Neuronal stem cell (in vitro differentiated cells): ENCODE measurements at regions not wholly inside any gene's neighbourhood (a gene's known extent, or its start where the extent isn't known, plus 50 kb on each side); places are given as distances from the start of the nearest gene placed in this dataset.

ENCODE experiments used
- DNase-seq: peaks from one replicate; pipeline ENCODE4 v3.0.0-alpha.2; 2013; ENCODE audit warnings: low spot score
- H2AFZ ChIP-seq: one replicate; pipeline ENCODE4 v1.6.1; 2013; ENCODE audit warnings: mild to moderate bottlenecking, low read length, inconsistent platforms
- H2AK5ac ChIP-seq: 2 replicates; pipeline ENCODE4 v1.6.1; 2013; ENCODE audit warnings: low read depth, mild to moderate bottlenecking, inconsistent platforms, low read length, moderate library complexity, mixed read lengths
- H2BK120ac ChIP-seq: 2 replicates; pipeline ENCODE4 v1.6.1; 2013; ENCODE audit warnings: low read depth, mild to moderate bottlenecking, inconsistent platforms, low read length, moderate library complexity, mixed read lengths
- H2BK12ac ChIP-seq: one replicate; pipeline ENCODE4 v1.6.1; 2013; ENCODE audit warnings: low read length, inconsistent platforms
- H2BK15ac ChIP-seq: 2 replicates; pipeline ENCODE4 v1.6.1; 2013; ENCODE audit warnings: mild to moderate bottlenecking, low read length, inconsistent platforms, mixed read lengths
- H2BK5ac ChIP-seq: one replicate; pipeline ENCODE4 v1.6.1; 2013; ENCODE audit warnings: inconsistent platforms, mild to moderate bottlenecking, low read length, moderate library complexity
- H3K14ac ChIP-seq: one replicate; pipeline ENCODE4 v1.6.1; 2013; ENCODE audit warnings: low read length, inconsistent platforms
- H3K18ac ChIP-seq: 2 replicates; pipeline ENCODE4 v1.6.1; 2013; ENCODE audit warnings: low read length, inconsistent platforms
- H3K23ac ChIP-seq: 2 replicates; pipeline ENCODE4 v1.6.1; 2013; ENCODE audit warnings: low read depth, mild to moderate bottlenecking, mixed read lengths, low read length, inconsistent platforms; ENCODE audit not compliant: poor library complexity
- H3K27ac ChIP-seq: replicated peaks from 3 replicates; pipeline ENCODE4 v1.5.1; 2013; ENCODE audit warnings: low read length, inconsistent platforms
- H3K27me3 ChIP-seq, 3 experiments: 2 replicates each; pipeline ENCODE4 v1.6.1; 2013; ENCODE audit warnings: low read length in 3 of 3, mild to moderate bottlenecking in 2 of 3, inconsistent platforms in 1 of 3, low read depth in 1 of 3, mixed read lengths in 1 of 3, moderate library complexity in 1 of 3; ENCODE audit not compliant: control insufficient read depth in 3 of 3, insufficient read depth in 3 of 3
- H3K36me3 ChIP-seq, 2 donors: replicated peaks in 1 of 2; 2 replicates each; pipeline ENCODE4 v1.6.1; 2013; ENCODE audit warnings: low read length in 2 of 2; ENCODE audit not compliant: control insufficient read depth in 2 of 2, insufficient read depth in 2 of 2
- H3K4ac ChIP-seq: 2 replicates; pipeline ENCODE4 v1.6.1; 2013; ENCODE audit warnings: inconsistent platforms, mild to moderate bottlenecking, low read length, moderate library complexity
- H3K4me1 ChIP-seq, 2 donors: 1 replicate in 1 of 2; 2 replicates in 1 of 2; pipeline ENCODE4 v1.6.1; 2013; ENCODE audit warnings: low read length in 2 of 2, low read depth in 1 of 2; ENCODE audit not compliant: control insufficient read depth in 2 of 2, insufficient read depth in 1 of 2
- H3K4me2 ChIP-seq: one replicate; pipeline ENCODE4 v1.6.1; 2013; ENCODE audit warnings: mild to moderate bottlenecking, low read length, inconsistent platforms; ENCODE audit not compliant: insufficient read depth, poor library complexity, severe bottlenecking
- H3K4me3 ChIP-seq, 2 donors: 2 replicates each; pipeline ENCODE4 v1.5.1; 2013; ENCODE audit warnings: low read length in 2 of 2, mild to moderate bottlenecking in 2 of 2, inconsistent platforms in 1 of 2, moderate library complexity in 1 of 2
- H3K79me1 ChIP-seq: one replicate; pipeline ENCODE4 v1.6.1; 2013; ENCODE audit warnings: low read depth, mild to moderate bottlenecking, inconsistent platforms, low read length, moderate library complexity
- H3K9ac ChIP-seq: one replicate; pipeline ENCODE4 v1.6.1; 2013; ENCODE audit warnings: mild to moderate bottlenecking, low read depth, low read length, inconsistent platforms; ENCODE audit not compliant: poor library complexity
- H3K9me3 ChIP-seq, 2 donors: replicated peaks in 1 of 2; 2 replicates each; pipeline versions ENCODE3 to v1.6.1; 2013; ENCODE audit warnings: low read length in 2 of 2, mild to moderate bottlenecking in 2 of 2, inconsistent platforms in 1 of 2, low read depth in 1 of 2, mixed read lengths in 1 of 2, moderate library complexity in 1 of 2; ENCODE audit not compliant: control insufficient read depth in 2 of 2, insufficient read depth in 1 of 2
- H4K8ac ChIP-seq: one replicate; pipeline ENCODE4 v1.6.1; 2013; ENCODE audit warnings: low read depth, mild to moderate bottlenecking, inconsistent platforms, low read length, moderate library complexity
- H4K91ac ChIP-seq: one replicate; pipeline ENCODE4 v1.6.1; 2013; ENCODE audit warnings: low read length, low read depth, mild to moderate bottlenecking, inconsistent platforms; ENCODE audit not compliant: poor library complexity
- WGBS, 2 donors: extraction: QIAGEN DNeasy Blood & Tissue Kit; methylation state at CpG; one replicate each; pipeline ENCODE4 v1.1.7; 2013; ENCODE audit warnings: missing lambda C conversion rate in 2 of 2, mixed read lengths in 1 of 2; ENCODE audit not compliant: insufficient read length in 2 of 2, insufficient replicate concordance in 1 of 2; ENCODE audit errors: extremely low coverage in 2 of 2; 5-methylcytosine and 5-hydroxymethylcytosine counted together

DNA sequence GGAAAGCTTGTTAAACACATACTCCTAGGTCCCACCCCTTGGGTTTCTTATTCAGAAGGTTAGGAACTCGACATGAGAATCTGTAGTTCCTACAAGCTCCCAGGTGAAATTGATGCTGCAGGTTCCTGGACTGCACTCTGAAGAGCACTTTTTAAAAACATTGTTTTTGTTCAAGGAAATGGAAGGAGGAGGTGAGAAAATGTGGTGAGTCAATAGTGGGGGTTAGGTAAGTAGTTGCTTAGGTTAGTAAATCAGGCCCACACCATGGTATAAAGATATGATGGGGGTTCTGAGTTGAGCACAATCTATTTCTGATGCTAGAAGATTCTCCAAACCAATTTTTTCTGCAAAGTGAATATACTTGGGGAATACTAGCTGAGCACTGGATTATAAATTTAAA, 450.3 kb downstream of the CCDC91 start:
- no CpG with 5 or more reads among the region's 1 CpG for WGBS, 2 donors
- H2BK5ac ChIP-seq = no peak overlapping the region
- H3K27me3 ChIP-seq = no peaks in the 10 kb centered on the region
- no peak overlapping the region for H4K8ac ChIP-seq
- no peak overlapping the region for H2AFZ ChIP-seq
- no peak overlapping the region for H2BK120ac ChIP-seq
- no peak overlapping the region for H3K23ac ChIP-seq
- no peaks in the 10 kb centered on the region for H3K9me3 ChIP-seq
- H3K79me1 ChIP-seq = no peaks in the 10 kb centered on the region
- H3K4me2 ChIP-seq = no peak overlapping the region
- no peak overlapping the region for H3K18ac ChIP-seq
- no peak overlapping the region for H2AK5ac ChIP-seq
- H3K14ac ChIP-seq = no peak overlapping the region
- no peak overlapping the region for H2BK15ac ChIP-seq
- H4K91ac ChIP-seq = no peak overlapping the region
- no peaks in the 10 kb centered on the region for H3K36me3 ChIP-seq
- no peak overlapping the region for H3K4ac ChIP-seq
- H3K4me1 ChIP-seq = no peaks in the 10 kb centered on the region
- no peak overlapping the region for H2BK12ac ChIP-seq
- no peak for DNase-seq
- no peak overlapping the region for H3K27ac ChIP-seq
- H3K9ac ChIP-seq = no peak overlapping the region
- H3K4me3 ChIP-seq = no peak overlapping the region

DNA sequence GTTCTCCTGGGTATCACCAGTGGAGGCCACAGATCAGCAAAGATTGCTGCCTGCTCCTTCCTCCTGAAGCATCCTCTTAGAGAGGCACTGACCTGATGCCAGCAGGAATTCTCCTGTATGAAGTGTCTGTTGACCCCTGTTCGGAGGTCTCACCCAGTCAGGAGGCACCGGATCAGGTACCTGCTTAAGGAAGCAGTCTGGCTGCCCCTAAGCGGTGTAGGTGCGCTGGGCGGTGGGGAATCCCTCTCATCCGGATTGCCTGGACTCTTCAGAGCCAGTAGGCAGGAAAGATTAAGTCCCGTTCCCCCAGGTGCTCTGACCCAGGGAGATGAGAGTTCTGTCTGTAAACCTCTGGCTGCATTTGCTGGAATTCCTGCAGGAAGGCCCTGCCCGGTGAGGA, 455.2 kb downstream of the CCDC91 start:
- H3K18ac ChIP-seq = no peak overlapping the region
- H2BK120ac ChIP-seq = no peak overlapping the region
- no peak overlapping the region for H2BK12ac ChIP-seq
- no peaks in the 10 kb centered on the region for H3K4me1 ChIP-seq
- H3K14ac ChIP-seq = peak overlapping the region; percentile 71
- H2AFZ ChIP-seq = no peak overlapping the region
- no peaks in the 10 kb centered on the region for H3K79me1 ChIP-seq
- H3K4me3 ChIP-seq = peak overlapping the region in 1 of 2 donors; percentile 59
- no peak overlapping the region for H4K91ac ChIP-seq
- no peaks in the 10 kb centered on the region for H3K9me3 ChIP-seq
- no peak overlapping the region for H4K8ac ChIP-seq
- H3K4me2 ChIP-seq = no peak overlapping the region
- no peak overlapping the region for H2AK5ac ChIP-seq
- H3K4ac ChIP-seq = no peak overlapping the region
- H3K27ac ChIP-seq = no peak overlapping the region
- DNase-seq = no peak
- H3K23ac ChIP-seq = no peak overlapping the region
- H3K36me3 ChIP-seq = no peaks in the 10 kb centered on the region
- no peaks in the 10 kb centered on the region for H3K27me3 ChIP-seq
- H3K9ac ChIP-seq = no peak overlapping the region
- no peak overlapping the region for H2BK5ac ChIP-seq
- no CpG with 5 or more reads among the region's 8 CpGs for WGBS, 2 donors
- no peak overlapping the region for H2BK15ac ChIP-seq

DNA sequence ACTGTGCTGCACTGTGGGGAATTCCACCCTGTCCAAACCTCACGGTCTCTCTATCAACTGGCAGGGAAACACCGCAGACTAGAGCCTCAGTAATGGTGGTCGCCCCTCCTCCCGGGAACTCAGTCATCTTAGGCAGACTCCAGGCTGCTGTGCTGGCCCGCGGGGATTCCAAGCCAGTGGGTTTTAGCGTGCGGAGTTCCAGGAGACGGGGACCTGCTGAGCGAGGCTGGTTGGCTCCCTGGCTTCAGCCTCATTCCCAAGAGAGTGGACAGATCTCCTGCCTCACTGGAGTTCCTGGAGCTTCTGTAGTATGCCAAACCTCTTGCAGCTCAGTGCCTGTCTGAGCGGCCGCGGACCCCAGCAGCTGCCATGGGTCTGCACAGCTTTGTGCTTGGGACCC, 455.6 kb downstream of the CCDC91 start:
- no peaks in the 10 kb centered on the region for H3K9me3 ChIP-seq
- no CpG with 5 or more reads among the region's 13 CpGs for WGBS, 2 donors
- H3K9ac ChIP-seq = no peak overlapping the region
- no peak overlapping the region for H2BK15ac ChIP-seq
- H3K14ac ChIP-seq = peak overlapping the region; percentile 71
- no peak overlapping the region for H2AFZ ChIP-seq
- no peak overlapping the region for H3K4me3 ChIP-seq
- no peak overlapping the region for H2BK120ac ChIP-seq
- H2BK5ac ChIP-seq = no peak overlapping the region
- H3K23ac ChIP-seq = no peak overlapping the region
- H3K36me3 ChIP-seq = no peaks in the 10 kb centered on the region
- H2BK12ac ChIP-seq = no peak overlapping the region
- H3K4ac ChIP-seq = no peak overlapping the region
- no peaks in the 10 kb centered on the region for H3K4me1 ChIP-seq
- H3K4me2 ChIP-seq = no peak overlapping the region
- H3K18ac ChIP-seq = peak overlapping the region; percentile 38
- no peaks in the 10 kb centered on the region for H3K27me3 ChIP-seq
- DNase-seq = no peak
- H2AK5ac ChIP-seq = no peak overlapping the region
- no peak overlapping the region for H3K27ac ChIP-seq
- H4K91ac ChIP-seq = no peak overlapping the region
- no peaks in the 10 kb centered on the region for H3K79me1 ChIP-seq
- H4K8ac ChIP-seq = no peak overlapping the region

DNA sequence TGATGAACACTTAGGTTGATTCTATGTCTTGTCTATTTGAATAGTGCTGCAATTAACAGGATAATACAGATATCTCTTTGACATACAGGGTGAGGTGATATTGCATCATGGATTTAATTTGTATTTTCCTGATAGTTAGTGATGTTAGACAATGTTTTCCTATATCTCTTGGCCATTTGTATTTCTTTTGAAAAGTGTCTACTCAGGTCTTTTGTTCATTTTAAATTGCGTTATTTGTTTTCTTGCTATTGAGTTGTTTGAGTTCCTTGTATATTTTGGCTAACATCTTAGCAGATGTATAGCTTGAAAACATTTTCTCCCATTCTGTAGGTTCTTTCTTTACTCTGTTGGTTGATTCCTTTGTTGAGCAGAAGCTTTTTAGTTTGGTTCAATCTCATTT, 460.6 kb downstream of the CCDC91 start:
- H2BK120ac ChIP-seq = no peak overlapping the region
- H3K23ac ChIP-seq = no peak overlapping the region
- no peak overlapping the region for H3K9ac ChIP-seq
- H2BK5ac ChIP-seq = no peak overlapping the region
- H3K14ac ChIP-seq = no peak overlapping the region
- H3K79me1 ChIP-seq = no peaks in the 10 kb centered on the region
- no peak overlapping the region for H3K27ac ChIP-seq
- no peak overlapping the region for H3K4me2 ChIP-seq
- H3K27me3 ChIP-seq = no peaks in the 10 kb centered on the region
- H3K9me3 ChIP-seq = no peaks in the 10 kb centered on the region
- no peak overlapping the region for H2AK5ac ChIP-seq
- no peak overlapping the region for H2BK15ac ChIP-seq
- H2AFZ ChIP-seq = no peak overlapping the region
- H3K4me1 ChIP-seq = no peaks in the 10 kb centered on the region
- no peak overlapping the region for H2BK12ac ChIP-seq
- no peak for DNase-seq
- no peak overlapping the region for H4K8ac ChIP-seq
- H3K18ac ChIP-seq = no peak overlapping the region
- H4K91ac ChIP-seq = no peak overlapping the region
- no peak overlapping the region for H3K4ac ChIP-seq
- H3K36me3 ChIP-seq = no peaks in the 10 kb centered on the region
- no peak overlapping the region for H3K4me3 ChIP-seq
- no CpG with 5 or more reads among the region's 1 CpG for WGBS, 2 donors
